AG04449 (cell line): ENCODE measurements at regions not wholly inside any gene's neighbourhood (a gene's known extent, or its start where the extent isn't known, plus 50 kb on each side); places are given as distances from the start of the nearest gene placed in this dataset.

Experiments used
- CTCF ChIA-PET: fragments of 350-600 bp; formaldehyde crosslinking; extraction: SDS; loops from one replicate; lab custom pipeline; 2021; ENCODE audit warnings: antibody characterized with exemption; lab: Yijun Ruan, JAX
- POLR2A ChIA-PET: fragments of 400-600, 350-600 bp; formaldehyde crosslinking; extraction: SDS; loops from one replicate; lab custom pipeline; 2020; ENCODE audit warnings: antibody characterized with exemption, inconsistent platforms; lab: Yijun Ruan, JAX
- DNase-seq: peaks from one replicate; pipeline ENCODE4 v3.0.0-alpha.2; 2010; ENCODE audit warnings: low read depth, low spot score
- H3K4me3 ChIP-seq: 2 replicates; pipeline ENCODE4 v1.5.1; 2011; ENCODE audit warnings: low read depth, mild to moderate bottlenecking, control low read depth, low read length
- TF ChIP-seq, protein P1 (sequence below): IDR thresholded peaks from one replicate; pipeline ENCODE4 v1.5.1; 2011; ENCODE audit warnings: mild to moderate bottlenecking, moderate library complexity, low read length, control low read depth, inconsistent platforms; ENCODE audit not compliant: insufficient read depth; ENCODE audit errors: missing control alignments

DNA sequence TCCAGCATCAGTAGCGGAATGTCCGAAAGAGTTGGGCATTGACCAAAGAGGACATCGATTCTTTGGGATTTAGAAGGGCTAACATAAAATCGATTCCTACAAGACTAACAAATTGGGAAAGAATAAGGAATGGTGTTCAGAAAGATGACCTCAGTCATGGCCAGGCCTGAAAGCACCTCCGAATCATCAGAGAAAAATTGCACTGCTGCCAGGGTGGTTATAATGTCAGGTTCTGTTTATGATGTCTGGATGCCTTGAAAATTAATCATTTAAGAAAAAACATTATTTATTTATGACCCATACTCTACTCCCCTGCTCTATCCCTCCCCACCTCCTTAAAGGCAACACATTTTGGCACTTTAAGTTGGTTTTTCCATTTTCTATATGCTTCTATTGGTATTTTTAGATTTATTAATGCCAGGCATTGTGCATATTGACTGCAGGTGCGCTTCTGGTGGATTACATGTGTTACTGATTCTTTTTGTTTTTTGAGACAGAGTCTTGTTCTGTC lies 104.7 kb downstream of the MYCN start:
- CTCF ChIA-PET: no interaction called here
- no peak overlapping the region for H3K4me3 ChIP-seq
- TF ChIP-seq, protein P1, sequence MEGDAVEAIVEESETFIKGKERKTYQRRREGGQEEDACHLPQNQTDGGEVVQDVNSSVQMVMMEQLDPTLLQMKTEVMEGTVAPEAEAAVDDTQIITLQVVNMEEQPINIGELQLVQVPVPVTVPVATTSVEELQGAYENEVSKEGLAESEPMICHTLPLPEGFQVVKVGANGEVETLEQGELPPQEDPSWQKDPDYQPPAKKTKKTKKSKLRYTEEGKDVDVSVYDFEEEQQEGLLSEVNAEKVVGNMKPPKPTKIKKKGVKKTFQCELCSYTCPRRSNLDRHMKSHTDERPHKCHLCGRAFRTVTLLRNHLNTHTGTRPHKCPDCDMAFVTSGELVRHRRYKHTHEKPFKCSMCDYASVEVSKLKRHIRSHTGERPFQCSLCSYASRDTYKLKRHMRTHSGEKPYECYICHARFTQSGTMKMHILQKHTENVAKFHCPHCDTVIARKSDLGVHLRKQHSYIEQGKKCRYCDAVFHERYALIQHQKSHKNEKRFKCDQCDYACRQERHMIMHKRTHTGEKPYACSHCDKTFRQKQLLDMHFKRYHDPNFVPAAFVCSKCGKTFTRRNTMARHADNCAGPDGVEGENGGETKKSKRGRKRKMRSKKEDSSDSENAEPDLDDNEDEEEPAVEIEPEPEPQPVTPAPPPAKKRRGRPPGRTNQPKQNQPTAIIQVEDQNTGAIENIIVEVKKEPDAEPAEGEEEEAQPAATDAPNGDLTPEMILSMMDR: no peak
- no peak for DNase-seq
- POLR2A ChIA-PET: no interaction called here

DNA sequence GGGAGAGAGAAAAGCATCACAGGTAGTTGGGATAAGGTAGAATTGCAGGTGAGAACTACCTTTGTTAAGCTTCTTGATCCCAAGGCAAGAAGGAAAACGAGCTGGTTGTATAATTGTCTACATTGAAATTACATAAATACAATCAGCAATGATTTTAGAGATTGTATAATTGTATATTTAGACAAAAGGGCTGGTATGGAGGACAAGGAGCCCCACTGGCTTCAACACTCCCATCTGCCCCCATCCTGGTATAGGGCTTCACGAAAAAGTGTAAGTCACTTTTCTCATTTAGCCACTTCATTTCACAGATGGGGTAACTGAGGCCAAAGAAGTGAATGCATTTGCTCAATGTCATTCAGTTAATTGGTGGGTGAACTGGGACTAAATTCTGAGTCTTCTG lies 103.3 kb downstream of the MYCN start:
- H3K4me3 ChIP-seq: no peak overlapping the region
- CTCF ChIA-PET: no interaction called here
- POLR2A ChIA-PET: no interaction called here
- DNase-seq: no peak
- TF ChIP-seq, protein P1: no peak

DNA sequence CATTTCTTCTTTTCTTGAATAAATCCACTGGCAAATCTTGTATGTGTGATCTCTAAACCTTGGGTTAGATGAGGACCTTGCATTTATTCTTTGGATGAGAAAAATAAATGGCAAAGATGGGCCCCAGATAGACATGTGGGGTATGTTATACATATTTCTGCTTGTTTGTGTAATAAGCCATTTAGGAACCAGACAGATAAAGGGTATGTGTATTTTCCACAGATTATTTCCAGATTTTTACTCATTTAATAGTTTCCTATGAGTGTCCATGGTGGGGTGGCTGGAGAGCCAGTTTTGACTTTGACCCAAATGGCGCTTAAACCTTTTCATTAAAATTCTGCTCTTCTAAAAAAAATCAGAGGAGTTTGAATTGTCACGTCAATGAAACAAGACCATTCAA lies 102.8 kb downstream of the MYCN start:
- ChIA-PET POLR2A (no interaction called here), CTCF (no interaction called here)
- TF ChIP-seq, protein P1: no peak
- DNase-seq: no peak
- no peak overlapping the region for H3K4me3 ChIP-seq

DNA sequence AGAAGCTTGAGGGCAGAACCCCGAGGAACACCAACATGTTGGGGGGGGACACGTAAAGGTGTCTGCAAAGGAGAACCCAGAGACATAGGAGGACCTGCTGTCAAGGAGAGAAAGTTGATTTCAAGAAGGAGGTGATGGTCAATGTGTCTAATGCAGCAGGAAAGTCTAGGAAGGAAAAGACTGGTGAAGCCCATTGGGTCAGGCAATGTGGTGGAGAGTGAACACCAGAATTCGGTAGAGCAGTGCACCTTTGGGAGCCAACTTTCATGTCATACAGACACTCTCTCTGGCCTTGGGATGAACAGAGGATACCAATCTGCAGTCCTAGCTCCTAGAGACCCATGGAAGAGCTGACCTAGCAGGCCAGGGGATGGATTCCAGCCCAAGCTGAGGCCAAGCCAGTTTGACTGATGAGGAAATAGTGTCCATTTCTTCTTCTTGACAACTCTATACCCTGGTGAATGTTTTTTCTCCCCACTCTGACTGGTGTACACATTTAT lies 101.9 kb downstream of the MYCN start:
- H3K4me3 ChIP-seq: no peak overlapping the region
- no peak for DNase-seq
- ChIA-PET POLR2A (no interaction called here), CTCF (no interaction called here)
- TF ChIP-seq, protein P1: no peak

DNA sequence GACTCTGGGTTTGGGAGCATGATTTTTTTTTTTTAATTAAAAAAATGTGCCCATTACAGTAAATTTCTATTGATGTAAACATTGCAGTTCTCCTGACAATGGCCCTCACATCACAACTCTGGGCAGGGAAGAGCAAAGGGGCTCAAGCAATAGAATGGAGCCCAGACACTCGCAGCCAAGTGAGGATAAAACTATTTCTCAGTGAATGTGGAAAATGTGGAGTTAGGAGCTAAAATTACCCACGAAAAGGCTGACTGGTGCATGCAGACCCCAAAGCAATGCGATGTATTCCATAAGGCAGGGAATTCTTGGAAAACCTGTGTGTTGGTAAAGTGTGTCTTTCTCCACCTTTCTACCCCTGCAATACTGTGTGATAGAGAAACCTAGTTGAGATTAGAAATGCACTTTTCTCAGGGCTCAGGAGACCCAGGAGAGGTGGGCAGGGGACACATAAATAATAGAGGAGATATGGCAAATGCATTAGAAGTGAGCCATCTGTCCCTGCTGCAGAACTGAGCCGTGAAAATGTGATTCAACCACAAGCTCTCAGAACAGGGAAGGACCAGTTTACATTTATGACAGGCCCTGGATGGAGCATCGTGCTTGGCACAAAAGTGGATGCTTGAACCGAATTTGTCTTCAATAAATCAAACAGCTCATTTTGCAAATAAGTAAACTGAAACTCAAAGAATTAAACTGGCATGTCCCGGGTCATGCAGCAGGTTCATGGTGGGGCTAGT lies 100.1 kb downstream of the MYCN start:
- TF ChIP-seq, protein P1: no peak
- no peak for DNase-seq
- ChIA-PET POLR2A (no interaction called here), CTCF (no interaction called here)
- H3K4me3 ChIP-seq: no peak overlapping the region

DNA sequence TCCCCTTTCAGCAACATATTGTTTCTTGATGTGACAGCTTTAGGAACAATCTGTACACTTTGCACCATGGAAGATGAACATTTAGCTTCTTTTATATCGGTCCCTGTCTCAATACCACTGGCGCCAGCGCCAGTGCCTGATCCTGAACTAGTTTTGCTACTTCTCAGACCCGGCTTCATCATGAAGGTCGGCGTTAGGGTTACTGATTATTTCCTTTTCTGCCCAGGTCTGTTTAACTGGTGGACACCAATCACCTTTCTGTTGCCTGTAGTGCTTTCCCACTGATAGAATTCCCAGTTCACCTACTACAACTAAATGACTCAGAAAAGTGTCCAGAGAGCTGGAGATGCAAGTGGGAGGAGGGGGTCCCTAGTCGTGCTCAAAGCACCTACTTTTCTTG lies 99.5 kb downstream of the MYCN start:
- DNase-seq: no peak
- POLR2A ChIA-PET: no interaction called here
- TF ChIP-seq, protein P1: no peak
- CTCF ChIA-PET: no interaction called here
- H3K4me3 ChIP-seq: no peak overlapping the region
